Hindlimb muscle (tissue), 1 donor: ENCODE measurements at regions not wholly inside any gene's neighbourhood (a gene's known extent, or its start where the extent isn't known, plus 50 kb on each side); places are given as distances from the start of the nearest gene placed in this dataset.
"Not testable (repeated sequence)": the region's sequence is repeated elsewhere in the genome, so short reads cannot be mapped to it uniquely, and the experiment has no call there.

Experiments used
- DNase-seq: peaks from one replicate; pipeline ENCODE4 v3.0.0-alpha.2; 2013

GRCh38 chr4:179353786-179354185, 1911.5 kb upstream of the AGA start:
- no peak for DNase-seq

GRCh38 chr4:179361978-179362486, 1919.8 kb upstream of the AGA start:
- DNase-seq, result no peak

- DNase-seq, result not testable (repeated sequence)
Measured at GRCh38 chr4:179365932-179366331, 1923.7 kb upstream of the AGA start.

GRCh38 chr4:179372242-179372641, 1930.0 kb upstream of the AGA start:
- no peak for DNase-seq

- DNase-seq, result no peak
Measured at GRCh38 chr4:179372746-179373145, 1930.5 kb upstream of the AGA start.

- not testable (repeated sequence) for DNase-seq
Measured at GRCh38 chr4:179378847-179379246, 1936.6 kb upstream of the AGA start.

GRCh38 chr4:179392787-179393186, 1950.5 kb upstream of the AGA start:
- DNase-seq, result no peak

GRCh38 chr4:179398414-179398813, 1956.2 kb upstream of the AGA start:
- DNase-seq, result peak; percentile 8

- no peak for DNase-seq
Measured at GRCh38 chr4:179399054-179399782, 1957.0 kb upstream of the AGA start.

GRCh38 chr4:179415037-179415846, 1973.0 kb upstream of the AGA start:
- no peak for DNase-seq

GRCh38 chr4:179415847-179416223, 1973.6 kb upstream of the AGA start:
- DNase-seq, result no peak

- no peak for DNase-seq
Measured at GRCh38 chr4:179417357-179417756, 1975.1 kb upstream of the AGA start.

GRCh38 chr4:179437962-179438361, 1995.7 kb upstream of the AGA start:
- no peak for DNase-seq

GRCh38 chr4:179441596-179441995, 1999.4 kb upstream of the AGA start:
- DNase-seq, result peak; percentile 50

GRCh38 chr4:179447308-179447707, 2005.1 kb upstream of the AGA start:
- no peak for DNase-seq

- DNase-seq, result no peak
Measured at GRCh38 chr4:179465131-179465797, 2023.0 kb upstream of the AGA start.

- no peak for DNase-seq
Measured at GRCh38 chr4:179467878-179468277, 2025.6 kb upstream of the AGA start.

GRCh38 chr4:179472164-179472563, 2029.9 kb upstream of the AGA start:
- DNase-seq, result no peak

- DNase-seq, result no peak
Measured at GRCh38 chr4:179478608-179479007, 2036.4 kb upstream of the AGA start.

GRCh38 chr4:179485781-179486180, 2043.5 kb upstream of the AGA start:
- DNase-seq, result no peak

GRCh38 chr4:179486570-179487335, 2044.5 kb upstream of the AGA start:
- DNase-seq, result peak; percentile 45
